ENCODE measurements at regions not wholly inside any gene's neighbourhood (a gene's known extent, or its start where the extent isn't known, plus 50 kb on each side); places are given as distances from the start of the nearest gene placed in this dataset.
"Not testable (repeated sequence)": the region's sequence is repeated elsewhere in the genome, so short reads cannot be mapped to it uniquely, and the experiment has no call there.

- TF ChIP-seq CTCF (conservative IDR thresholded peaks at IDR 0.05 in 1 of 2, IDR thresholded peaks at IDR 0.05 in 1 of 2; ENCODE audit: low read depth in 1 of 2, low read length in 2 of 2); EZH2 (IDR thresholded peaks at IDR 0.05; ENCODE audit: low read length, missing control alignments): not testable (repeated sequence)
Observed at GRCh38 chr7:73200518-73201099, 108.0 kb downstream of the NSUN5 start.

All from fibroblast of lung (primary cell).